ENCODE measurements at regions not wholly inside any gene's neighbourhood (a gene's known extent, or its start where the extent isn't known, plus 50 kb on each side); places are given as distances from the start of the nearest gene placed in this dataset.
"Not testable (repeated sequence)": the region's sequence is repeated elsewhere in the genome, so short reads cannot be mapped to it uniquely, and the experiment has no call there.

- POLR2A ChIA-PET = no interaction called here
- Histone ChIP-seq H3K27ac (ENCODE audit: low read length) (no peak overlapping the region), H3K36me3 (ENCODE audit: control insufficient read depth, insufficient read depth, low read length) (no peaks in the 10 kb centered on the region), H3K4me1 (ENCODE audit: control insufficient read depth, insufficient read depth, low read length) (no peaks in the 10 kb centered on the region), H3K4me3 (ENCODE audit: low read depth in 2 of 2, low read length in 2 of 2) (no peak overlapping the region), H3K9me3 (ENCODE audit: control insufficient read depth, insufficient read depth, low read depth, low read length) (no peaks in the 10 kb centered on the region), H3K27me3 (ENCODE audit: control insufficient read depth, insufficient read depth, low read length) (no peaks in the 10 kb centered on the region)
- no peak for DNase-seq (ENCODE audit: low read depth, low spot score)
- in situ Hi-C loops (cut with HindIII; ENCODE audit: low pct_unique_long_range_greater_than_20kb, low sequenced_read_pairs) = no loop called here
- intact Hi-C loops (cut with micrococcal nuclease; ENCODE audit: unreplicated experiment) = no loop called here
- no peak for TF ChIP-seq TCF7L2 (IDR thresholded peaks at IDR 0.05; ENCODE audit: low read depth, low read length)
- TF ChIP-seq POLR2AphosphoS5 (IDR thresholded peaks at IDR 0.05; ENCODE audit: low read depth, low read length) = no peak
- TF ChIP-seq SIN3A (IDR thresholded peaks at IDR 0.05; ENCODE audit: borderline replicate concordance, insufficient read depth, low read depth, low read length) = no peak
- no peak for TF ChIP-seq REST (IDR thresholded peaks at IDR 0.05; ENCODE audit: insufficient read depth in 1 of 2, low read depth in 2 of 2, low read length in 1 of 2)
- TF ChIP-seq CTCF (IDR thresholded peaks at IDR 0.05) = no peak
- CTCF ChIA-PET = no interaction called here
- BruUV-seq (replicated peaks) = no TSS peak
- ATAC-seq = no peak
These were observed 270.0 kb downstream of the GOLGA6L6 start for GRCh38 chr15:20271647-20272046.

- DNase-seq (ENCODE audit: low read depth, low spot score); H3K27me3 ChIP-seq (ENCODE audit: control insufficient read depth, insufficient read depth, low read length); in situ Hi-C loops (cut with HindIII; ENCODE audit: low pct_unique_long_range_greater_than_20kb, low sequenced_read_pairs); H3K9me3 ChIP-seq (ENCODE audit: control insufficient read depth, insufficient read depth, low read depth, low read length); CTCF ChIA-PET; BruUV-seq (replicated peaks); ATAC-seq; H3K27ac ChIP-seq (ENCODE audit: low read length); H3K4me3 ChIP-seq (ENCODE audit: low read depth in 2 of 2, low read length in 2 of 2); H3K4me1 ChIP-seq (ENCODE audit: control insufficient read depth, insufficient read depth, low read length); POLR2A ChIA-PET; H3K36me3 ChIP-seq (ENCODE audit: control insufficient read depth, insufficient read depth, low read length); intact Hi-C loops (cut with micrococcal nuclease; ENCODE audit: unreplicated experiment): not testable (repeated sequence)
These were observed 271.6 kb downstream of the GOLGA6L6 start for GRCh38 chr15:20269956-20270355.

GRCh38 chr15:20267996-20268395, 273.6 kb downstream of the GOLGA6L6 start:
- intact Hi-C loops (cut with micrococcal nuclease; ENCODE audit: unreplicated experiment); BruUV-seq (replicated peaks); H3K4me3 ChIP-seq (ENCODE audit: low read depth in 2 of 2, low read length in 2 of 2); H3K4me1 ChIP-seq (ENCODE audit: control insufficient read depth, insufficient read depth, low read length); in situ Hi-C loops (cut with HindIII; ENCODE audit: low pct_unique_long_range_greater_than_20kb, low sequenced_read_pairs); H3K36me3 ChIP-seq (ENCODE audit: control insufficient read depth, insufficient read depth, low read length); H3K9me3 ChIP-seq (ENCODE audit: control insufficient read depth, insufficient read depth, low read depth, low read length); H3K27ac ChIP-seq (ENCODE audit: low read length); POLR2A ChIA-PET; DNase-seq (ENCODE audit: low read depth, low spot score); H3K27me3 ChIP-seq (ENCODE audit: control insufficient read depth, insufficient read depth, low read length); ATAC-seq; CTCF ChIA-PET: not testable (repeated sequence)

- intact Hi-C loops (cut with micrococcal nuclease; ENCODE audit: unreplicated experiment); in situ Hi-C loops (cut with HindIII; ENCODE audit: low pct_unique_long_range_greater_than_20kb, low sequenced_read_pairs): not testable (repeated sequence)
These were observed 274.4 kb downstream of the GOLGA6L6 start for GRCh38 chr15:20267051-20267730.

GRCh38 chr15:20265710-20266109, 275.9 kb downstream of the GOLGA6L6 start:
- intact Hi-C loops (cut with micrococcal nuclease; ENCODE audit: unreplicated experiment); ATAC-seq; POLR2A ChIA-PET; H3K9me3 ChIP-seq (ENCODE audit: control insufficient read depth, insufficient read depth, low read depth, low read length); in situ Hi-C loops (cut with HindIII; ENCODE audit: low pct_unique_long_range_greater_than_20kb, low sequenced_read_pairs); H3K27me3 ChIP-seq (ENCODE audit: control insufficient read depth, insufficient read depth, low read length); H3K4me3 ChIP-seq (ENCODE audit: low read depth in 2 of 2, low read length in 2 of 2); H3K27ac ChIP-seq (ENCODE audit: low read length); BruUV-seq (replicated peaks); CTCF ChIA-PET; H3K4me1 ChIP-seq (ENCODE audit: control insufficient read depth, insufficient read depth, low read length); H3K36me3 ChIP-seq (ENCODE audit: control insufficient read depth, insufficient read depth, low read length); DNase-seq (ENCODE audit: low read depth, low spot score): not testable (repeated sequence)

More at GRCh38 chr15:20267051-20267730, 274.4 kb downstream of the GOLGA6L6 start:
- ATAC-seq; BruUV-seq (replicated peaks); H3K4me3 ChIP-seq (ENCODE audit: low read depth in 2 of 2, low read length in 2 of 2); DNase-seq (ENCODE audit: low read depth, low spot score); CTCF ChIA-PET; H3K27ac ChIP-seq (ENCODE audit: low read length); H3K27me3 ChIP-seq (ENCODE audit: control insufficient read depth, insufficient read depth, low read length); H3K9me3 ChIP-seq (ENCODE audit: control insufficient read depth, insufficient read depth, low read depth, low read length); POLR2A ChIA-PET; H3K4me1 ChIP-seq (ENCODE audit: control insufficient read depth, insufficient read depth, low read length); H3K36me3 ChIP-seq (ENCODE audit: control insufficient read depth, insufficient read depth, low read length): not testable (repeated sequence)

Measured in Panc1 (cell line).